ENCODE measurements at regions not wholly inside any gene's neighbourhood (a gene's known extent, or its start where the extent isn't known, plus 50 kb on each side); places are given as distances from the start of the nearest gene placed in this dataset.

- DNase-seq (ENCODE audit: low read depth in 1 of 2, low spot score in 1 of 2), result no peak
- H3K9me3 ChIP-seq, result peaks cover 8% of the 10 kb centered on the region
- H3K4me3 ChIP-seq, result no peak overlapping the region
- ChIA-PET POLR2A (no interaction called here), CTCF (no interaction called here)
- no peak overlapping the region for H3K4me2 ChIP-seq
- no peak overlapping the region for H3K27ac ChIP-seq
- ATAC-seq, result no peak
- no peak for FAIRE-seq
- no peaks in the 10 kb centered on the region for H3K4me1 ChIP-seq
- TF ChIP-seq HDAC2 (IDR thresholded peaks at IDR 0.05) (no peak), EHF (CRISPR knock-in tag; IDR thresholded peaks at IDR 0.05) (no peak), RAD21 (conservative IDR thresholded peaks at IDR 0.05 in 1 of 2, IDR thresholded peaks at IDR 0.05 in 1 of 2) (no peak)
Observed at GRCh38 chr12:73418541-73418940, 1119.1 kb upstream of the ATXN7L3B start.

GRCh38 chr12:73421832-73422231, 1115.8 kb upstream of the ATXN7L3B start:
- ChIA-PET POLR2A (no interaction called here), CTCF (no interaction called here)
- H3K27ac ChIP-seq, result no peak overlapping the region
- no peak for ATAC-seq
- no peak for FAIRE-seq
- H3K4me1 ChIP-seq, result no peaks in the 10 kb centered on the region
- TF ChIP-seq MYC (IDR thresholded peaks at IDR 0.05; ENCODE audit: borderline replicate concordance, low read length), result no peak
- TF ChIP-seq NFE2L2 (conservative IDR thresholded peaks at IDR 0.05; ENCODE audit: low read length), result no peak
- no peak for TF ChIP-seq ZSCAN20 (CRISPR knock-in tag; IDR thresholded peaks at IDR 0.05)
- TF ChIP-seq CEBPB (IDR thresholded peaks at IDR 0.05), result no peak
- no peak for TF ChIP-seq JUN (IDR thresholded peaks at IDR 0.05)
- TF ChIP-seq ESRRA (IDR thresholded peaks at IDR 0.05; ENCODE audit: borderline replicate concordance, low read length), result no peak
- no peak for TF ChIP-seq SMC3 (IDR thresholded peaks at IDR 0.05)
- TF ChIP-seq RARB (CRISPR knock-in tag; IDR thresholded peaks at IDR 0.05), result no peak
- no peak for TF ChIP-seq NR3C1 (IDR thresholded peaks at IDR 0.05)
- TF ChIP-seq CBX2 (IDR thresholded peaks at IDR 0.05; ENCODE audit: borderline replicate concordance, low read depth), result no peak
- no peak for TF ChIP-seq TFCP2L1 (CRISPR knock-in tag; IDR thresholded peaks at IDR 0.05)
- no peak for TF ChIP-seq RCOR1 (IDR thresholded peaks at IDR 0.05; ENCODE audit: low read depth, low read length)
- TF ChIP-seq FOSB (CRISPR knock-in tag; IDR thresholded peaks at IDR 0.05), result no peak
- no peak for TF ChIP-seq EHMT2 (IDR thresholded peaks at IDR 0.05; ENCODE audit: low read depth)
- no peak for TF ChIP-seq GATA3 (IDR thresholded peaks at IDR 0.05; ENCODE audit: borderline replicate concordance)
- no peak for TF ChIP-seq RFX5 (IDR thresholded peaks at IDR 0.05)
- no peak for TF ChIP-seq BCL3 (IDR thresholded peaks at IDR 0.05)
- no peak for TF ChIP-seq CTCF (IDR thresholded peaks at IDR 0.05)
- TF ChIP-seq MAZ (IDR thresholded peaks at IDR 0.05; ENCODE audit: borderline replicate concordance, low read depth, low read length), result no peak
- TF ChIP-seq KDM1A (IDR thresholded peaks at IDR 0.05; ENCODE audit: low read depth), result no peak
- DNase-seq (ENCODE audit: low read depth in 1 of 2, low spot score in 1 of 2), result no peak
- H3K4me2 ChIP-seq, result no peak overlapping the region
- H3K9me3 ChIP-seq, result peaks cover 9% of the 10 kb centered on the region
- H3K4me3 ChIP-seq, result no peak overlapping the region
- WGBS (ENCODE audit: missing lambda C conversion rate), result 2% methylated on average over 5 of the region's 5 CpGs

GRCh38 chr12:73424484-73424883, 1113.2 kb upstream of the ATXN7L3B start:
- ChIA-PET POLR2A (no interaction called here), CTCF (no interaction called here)
- H3K4me3 ChIP-seq, result no peak overlapping the region
- DNase-seq (ENCODE audit: low read depth in 1 of 2, low spot score in 1 of 2), result no peak
- no peak overlapping the region for H3K27ac ChIP-seq
- ATAC-seq, result no peak
- no peak for FAIRE-seq
- H3K4me1 ChIP-seq, result no peaks in the 10 kb centered on the region
- H3K9me3 ChIP-seq, result peaks cover 9% of the 10 kb centered on the region
- H3K4me2 ChIP-seq, result no peak overlapping the region
- no peak for TF ChIP-seq CHD4 (IDR thresholded peaks at IDR 0.05; ENCODE audit: borderline replicate concordance)
- peak; percentile 88 for TF ChIP-seq ZFP36 (IDR thresholded peaks at IDR 0.05; ENCODE audit: borderline replicate concordance, partially characterized antibody)
- 13% methylated on average over 2 of the region's 2 CpGs for WGBS (ENCODE audit: missing lambda C conversion rate)

Data from A549 (cell line).